Neural crest cell (in vitro differentiated cells): ENCODE measurements at regions not wholly inside any gene's neighbourhood (a gene's known extent, or its start where the extent isn't known, plus 50 kb on each side); places are given as distances from the start of the nearest gene placed in this dataset.

Experiments
- DNase-seq: peaks from one replicate; pipeline ENCODE4 v3.0.0; 2021; ENCODE audit warnings: low read depth, mixed read lengths, low spot score
- H3K27ac Mint-ChIP-seq: one replicate; pipeline ENCODE4 v1.8.0; 2021; ENCODE audit warnings: mild to moderate bottlenecking, mixed read lengths; ENCODE audit not compliant: unreplicated experiment
- H3K27me3 Mint-ChIP-seq: 2 replicates; pipeline ENCODE4 v1.8.0; 2021; ENCODE audit warnings: low read depth, mild to moderate bottlenecking, mixed read lengths
- H3K36me3 Mint-ChIP-seq: 2 replicates; pipeline ENCODE4 v1.8.0; 2021; ENCODE audit warnings: low read depth, mild to moderate bottlenecking, mixed read lengths
- H3K4me1 Mint-ChIP-seq: 2 replicates; pipeline ENCODE4 v1.8.0; 2021; ENCODE audit warnings: mixed read lengths
- H3K4me3 Mint-ChIP-seq: one replicate; pipeline ENCODE4 v1.8.0; 2021; ENCODE audit warnings: mild to moderate bottlenecking, mixed read lengths
- H3K9me3 Mint-ChIP-seq: 2 replicates; pipeline ENCODE4 v1.8.0; 2021; ENCODE audit warnings: mixed read lengths
- CTCF ChIP-seq: fragments of 200-600 bp; sonication (generic); conservative IDR thresholded peaks from 2 replicates; pipeline ENCODE4 v1.5.0; 2021; ENCODE audit warnings: antibody characterized with exemption, mild to moderate bottlenecking

GRCh38 chr10:123564631-123565030 is 101.5 kb upstream of the GPR26 start:
- no peak overlapping the region for H3K4me3 Mint-ChIP-seq
- peaks cover 29% of the 10 kb centered on the region for H3K27me3 Mint-ChIP-seq
- no peaks in the 10 kb centered on the region for H3K4me1 Mint-ChIP-seq
- no peak overlapping the region for H3K27ac Mint-ChIP-seq
- no peaks in the 10 kb centered on the region for H3K9me3 Mint-ChIP-seq
- no peaks in the 10 kb centered on the region for H3K36me3 Mint-ChIP-seq
- no peak for TF ChIP-seq CTCF
- DNase-seq = no peak

- Mint-ChIP-seq H3K4me1 (no peaks in the 10 kb centered on the region), H3K4me3 (no peak overlapping the region), H3K36me3 (no peaks in the 10 kb centered on the region), H3K27ac (no peak overlapping the region), H3K9me3 (no peaks in the 10 kb centered on the region), H3K27me3 (peaks cover 27% of the 10 kb centered on the region)
- DNase-seq = no peak
- TF ChIP-seq CTCF = no peak
Observed at GRCh38 chr10:123565691-123566660, 100.2 kb upstream of the GPR26 start.

- H3K9me3 Mint-ChIP-seq = no peaks in the 10 kb centered on the region
- no peaks in the 10 kb centered on the region for H3K4me1 Mint-ChIP-seq
- H3K27me3 Mint-ChIP-seq = peaks cover 33% of the 10 kb centered on the region
- H3K36me3 Mint-ChIP-seq = no peaks in the 10 kb centered on the region
- no peak for TF ChIP-seq CTCF
- H3K4me3 Mint-ChIP-seq = no peak overlapping the region
- H3K27ac Mint-ChIP-seq = peak overlapping the region; percentile 60
- DNase-seq = no peak
Observed at GRCh38 chr10:123567984-123568739, 98.0 kb upstream of the GPR26 start.

GRCh38 chr10:123568751-123569150 is 97.4 kb upstream of the GPR26 start:
- Mint-ChIP-seq H3K9me3 (no peaks in the 10 kb centered on the region), H3K4me1 (no peaks in the 10 kb centered on the region), H3K36me3 (no peaks in the 10 kb centered on the region), H3K27me3 (peaks cover 39% of the 10 kb centered on the region), H3K27ac (peak overlapping the region; percentile 60), H3K4me3 (no peak overlapping the region)
- DNase-seq = no peak
- TF ChIP-seq CTCF = no peak

- Mint-ChIP-seq H3K4me3 (no peak overlapping the region), H3K36me3 (no peaks in the 10 kb centered on the region), H3K9me3 (no peaks in the 10 kb centered on the region), H3K4me1 (no peaks in the 10 kb centered on the region), H3K27me3 (peaks cover 46% of the 10 kb centered on the region), H3K27ac (no peak overlapping the region)
- no peak for TF ChIP-seq CTCF
- no peak for DNase-seq
Observed at GRCh38 chr10:123569436-123570035, 96.6 kb upstream of the GPR26 start.
